IMR-90 (cell line): ENCODE measurements at regions not wholly inside any gene's neighbourhood (a gene's known extent, or its start where the extent isn't known, plus 50 kb on each side); places are given as distances from the start of the nearest gene placed in this dataset.

ENCODE experiments used
- BHLHE40 ChIP-seq: fragments of 150-350 bp; IDR thresholded peaks from 2 replicates; pipeline ENCODE4 v1.6.1; 2016; ENCODE audit warnings: mild to moderate bottlenecking, low read depth, low read length
- CEBPB ChIP-seq: IDR thresholded peaks from 2 replicates; pipeline ENCODE4 v1.6.1; 2012; ENCODE audit warnings: low read depth, low read length, improper control_type of control experiment
- CTCF ChIP-seq: conservative IDR thresholded peaks from 2 replicates; pipeline ENCODE4 v1.5.1; 2012; ENCODE audit warnings: mild to moderate bottlenecking, low read depth, low read length, improper control_type of control experiment
- ELK1 ChIP-seq: fragments of 150-350 bp; IDR thresholded peaks from 2 replicates; pipeline ENCODE4 v1.6.1; 2016; ENCODE audit warnings: low read depth, mild to moderate bottlenecking, low read length, moderate library complexity, borderline replicate concordance
- FOS ChIP-seq: fragments of 150-350 bp; IDR thresholded peaks from 2 replicates; pipeline ENCODE4 v1.6.1; 2016; ENCODE audit warnings: low read depth, low read length
- MAFK ChIP-seq: IDR thresholded peaks from 2 replicates; pipeline ENCODE4 v1.6.1; 2012; ENCODE audit warnings: low read depth, low read length, improper control_type of control experiment
- MAZ ChIP-seq: IDR thresholded peaks from 2 replicates; pipeline ENCODE4 v1.6.1; 2012; ENCODE audit warnings: low read depth, mild to moderate bottlenecking, low read length, improper control_type of control experiment, moderate library complexity, borderline replicate concordance
- NFE2L2 ChIP-seq: fragments of 150-350 bp; IDR thresholded peaks from 2 replicates; pipeline ENCODE4 v1.6.1; 2016; ENCODE audit warnings: low read depth, mild to moderate bottlenecking, low read length
- POLR2A ChIP-seq: IDR thresholded peaks from 2 replicates; pipeline ENCODE4 v1.6.1; 2012; ENCODE audit warnings: mild to moderate bottlenecking, low read depth, low read length
- RFX5 ChIP-seq: IDR thresholded peaks from 2 replicates; pipeline ENCODE4 v1.8.0; 2012; ENCODE audit warnings: low read depth, mild to moderate bottlenecking, low read length, moderate library complexity
- SMC3 ChIP-seq: fragments of 150-350 bp; IDR thresholded peaks from 2 replicates; pipeline ENCODE4 v1.6.1; 2016; ENCODE audit warnings: low read depth, mild to moderate bottlenecking, antibody characterized with exemption, low read length, moderate library complexity
- USF2 ChIP-seq: fragments of 150-350 bp; IDR thresholded peaks from 2 replicates; pipeline ENCODE4 v1.6.1; 2017; ENCODE audit warnings: mild to moderate bottlenecking, antibody characterized with exemption, low read length, low read depth

- TF ChIP-seq CTCF (no peak), MAFK (no peak), CEBPB (no peak), POLR2A (no peak), USF2 (no peak), NFE2L2 (no peak), ELK1 (no peak), RFX5 (no peak), MAZ (no peak), BHLHE40 (no peak), SMC3 (no peak), FOS (no peak)
Observed at GRCh38 chr9:12915366-12915954, 140.6 kb downstream of the LURAP1L start.
